Spleen (tissue), 11 donors: ENCODE measurements at regions not wholly inside any gene's neighbourhood (a gene's known extent, or its start where the extent isn't known, plus 50 kb on each side); places are given as distances from the start of the nearest gene placed in this dataset.

Experiments used
- DNase-seq: peaks from one replicate; pipeline ENCODE4 v3.0.0-alpha.2; 2020
- H3K27ac ChIP-seq, 8 donors: fragments of 200-600 bp; sonication (generic) in 7 of 8; 1 replicate in 4 of 8; 2 replicates in 4 of 8; pipeline versions ENCODE4 v1.5.0 to v1.8.0; 2016 to 2021; ENCODE audit warnings: inconsistent platforms in 4 of 8, mild to moderate bottlenecking in 4 of 8, moderate library complexity in 1 of 8
- H3K27me3 ChIP-seq, 7 donors: fragments of 200-600 bp; sonication (generic) in 6 of 7; replicated peaks in 1 of 7; 1 replicate in 4 of 7; 2 replicates in 3 of 7; pipeline versions ENCODE4 v1.5.0 to v1.8.0; 2016 to 2021; ENCODE audit warnings: inconsistent platforms in 3 of 7, mild to moderate bottlenecking in 1 of 7
- H3K36me3 ChIP-seq, 6 donors: fragments of 200-600 bp; sonication (generic) in 5 of 6; 1 replicate in 4 of 6; 2 replicates in 2 of 6; pipeline versions ENCODE4 v1.5.0 to v1.8.0; 2016 to 2021; ENCODE audit warnings: inconsistent platforms in 2 of 6
- H3K4me1 ChIP-seq, 6 donors: fragments of 200-600 bp; sonication (generic) in 5 of 6; 1 replicate in 3 of 6; 2 replicates in 3 of 6; pipeline versions ENCODE4 v1.5.0 to v1.8.0; 2016 to 2021; ENCODE audit warnings: inconsistent platforms in 3 of 6
- H3K4me3 ChIP-seq, 8 donors: fragments of 200-600 bp; sonication (generic) in 7 of 8; 1 replicate in 4 of 8; 2 replicates in 4 of 8; pipeline versions ENCODE4 v1.5.0 to v1.8.0; 2016 to 2021; ENCODE audit warnings: inconsistent platforms in 4 of 8, mild to moderate bottlenecking in 4 of 8, moderate library complexity in 2 of 8
- H3K9me3 ChIP-seq, 8 donors: fragments of 200-600 bp; sonication (generic) in 7 of 8; 1 replicate in 4 of 8; 2 replicates in 4 of 8; pipeline versions ENCODE4 v1.5.0 to v1.8.0; 2016 to 2021; ENCODE audit warnings: inconsistent platforms in 4 of 8
- CTCF ChIP-seq, 11 experiments: fragments of 200-600 bp in 7 of 11; fragments of 450-650 bp in 4 of 11; sonication (generic) in 4 of 11; IDR thresholded peaks in 8 of 11; conservative IDR thresholded peaks in 3 of 11; 1 replicate in 7 of 11; 2 replicates in 4 of 11; pipeline versions ENCODE4 v1.4.0 to v1.8.0; 2016 to 2021; ENCODE audit warnings: antibody characterized with exemption in 11 of 11, inconsistent platforms in 4 of 11, mild to moderate bottlenecking in 1 of 11
- POLR2A ChIP-seq, 3 donors: fragments of 450-650 bp; IDR thresholded peaks; one replicate each; pipeline ENCODE4 v1.5.1; 2017; ENCODE audit warnings: antibody characterized with exemption in 3 of 3, mild to moderate bottlenecking in 1 of 3
- POLR2AphosphoS5 ChIP-seq, 3 donors: sonication (generic); formaldehyde crosslinking; IDR thresholded peaks; one replicate each; pipeline ENCODE4 v1.5.1; 2017; ENCODE audit warnings: antibody characterized with exemption in 3 of 3
- WGBS, 5 donors: extraction: QIAGEN DNeasy Blood & Tissue Kit in 3 of 5; methylation state at CpG; one replicate each; pipeline versions ENCODE4 v1.1.5 to v1.1.7; 2013 to 2018; 5-methylcytosine and 5-hydroxymethylcytosine counted together
- intact Hi-C: fragments of 100-400 bp; cut with DNase I; formaldehyde crosslinking; loops from one replicate; pipeline ENCODE4 v1.15.0; 2023; ENCODE audit warnings: low total_unique reads
- donor health status: healthy with polysubstance abuse.
- donor health status: DM: no; HTN: no; CAD: no; lungs with moderate emphysema.
- donor health status: DM: no; HTN: no; CAD: no.
- donor health status: Bipolar disorder and iron deficiency.
- donor health status: healthy.
- donor health status: DM: no; HTN: no; CAD: no.
- donor health status: DM: yes; HTN: yes; CAD: no.

GRCh38 chr2:198456418-198456817, 652.0 kb downstream of the PLCL1 start:
- no peaks in the 10 kb centered on the region for H3K4me1 ChIP-seq
- no peak overlapping the region for H3K27ac ChIP-seq
- no peak for TF ChIP-seq CTCF (IDR thresholded peaks at IDR 0.05 in 8 of 11, conservative IDR thresholded peaks at IDR 0.05 in 3 of 11)
- TF ChIP-seq POLR2AphosphoS5 (IDR thresholded peaks at IDR 0.05) = no peak
- no peak for TF ChIP-seq POLR2A (IDR thresholded peaks at IDR 0.05)
- 61 to 69% (median 65%) methylated on average over 2 of the region's 2 CpGs for WGBS, 5 donors
- H3K9me3 ChIP-seq = peaks cover 0 to 5% (median 0%) of the 10 kb centered on the region in 8 donors
- no peaks in the 10 kb centered on the region for H3K36me3 ChIP-seq
- no peak for DNase-seq
- intact Hi-C loops = no loop called here
- H3K4me3 ChIP-seq = no peak overlapping the region
- no peaks in the 10 kb centered on the region for H3K27me3 ChIP-seq

GRCh38 chr2:198453866-198454265, 649.5 kb downstream of the PLCL1 start:
- Histone ChIP-seq H3K9me3 (peaks cover 0 to 6% (median 0%) of the 10 kb centered on the region in 8 donors), H3K4me3 (no peak overlapping the region), H3K4me1 (no peaks in the 10 kb centered on the region), H3K36me3 (no peaks in the 10 kb centered on the region), H3K27ac (no peak overlapping the region), H3K27me3 (no peaks in the 10 kb centered on the region)
- no peak for DNase-seq
- no peak for TF ChIP-seq CTCF (IDR thresholded peaks at IDR 0.05 in 8 of 11, conservative IDR thresholded peaks at IDR 0.05 in 3 of 11)
- no peak for TF ChIP-seq POLR2AphosphoS5 (IDR thresholded peaks at IDR 0.05)
- no peak for TF ChIP-seq POLR2A (IDR thresholded peaks at IDR 0.05)
- 62 to 79% (median 67%) methylated on average over 2 of the region's 2 CpGs for WGBS, 5 donors
- intact Hi-C loops = no loop called here

GRCh38 chr2:198452327-198452726, 647.9 kb downstream of the PLCL1 start:
- Histone ChIP-seq H3K36me3 (no peaks in the 10 kb centered on the region), H3K9me3 (peaks cover 0 to 6% (median 0%) of the 10 kb centered on the region in 8 donors), H3K27ac (no peak overlapping the region), H3K4me1 (no peaks in the 10 kb centered on the region), H3K4me3 (no peak overlapping the region), H3K27me3 (no peaks in the 10 kb centered on the region)
- DNase-seq = no peak
- TF ChIP-seq POLR2AphosphoS5 (IDR thresholded peaks at IDR 0.05) = no peak
- TF ChIP-seq POLR2A (IDR thresholded peaks at IDR 0.05) = no peak
- TF ChIP-seq CTCF (IDR thresholded peaks at IDR 0.05 in 8 of 11, conservative IDR thresholded peaks at IDR 0.05 in 3 of 11) = no peak
- intact Hi-C loops = no loop called here
- WGBS, 5 donors = 57 to 80% (median 74%) methylated on average over 1 of the region's 1 CpG

- no peaks in the 10 kb centered on the region for H3K36me3 ChIP-seq
- no peak overlapping the region for H3K27ac ChIP-seq
- WGBS, 5 donors = 70 to 90% (median 83%) methylated on average over 1 of the region's 1 CpG
- H3K9me3 ChIP-seq = peaks cover 0 to 6% (median 0%) of the 10 kb centered on the region in 8 donors
- H3K27me3 ChIP-seq = no peaks in the 10 kb centered on the region
- no peak for DNase-seq
- no peak overlapping the region for H3K4me3 ChIP-seq
- no peaks in the 10 kb centered on the region for H3K4me1 ChIP-seq
- TF ChIP-seq CTCF (IDR thresholded peaks at IDR 0.05 in 8 of 11, conservative IDR thresholded peaks at IDR 0.05 in 3 of 11) (no peak), POLR2AphosphoS5 (IDR thresholded peaks at IDR 0.05) (no peak), POLR2A (IDR thresholded peaks at IDR 0.05) (no peak)
- intact Hi-C loops = no loop called here
These were observed 644.4 kb downstream of the PLCL1 start for GRCh38 chr2:198448789-198449188.
